ENCODE measurements at regions not wholly inside any gene's neighbourhood (a gene's known extent, or its start where the extent isn't known, plus 50 kb on each side); places are given as distances from the start of the nearest gene placed in this dataset. TPM values are rescaled to one million over a fixed set of nuclear protein-coding genes. Genes with fewer than 3 reads are reported as not detected.
A peak's percentile ranks its signal among the peaks of the same experiment; 100 is the strongest.

DNA sequence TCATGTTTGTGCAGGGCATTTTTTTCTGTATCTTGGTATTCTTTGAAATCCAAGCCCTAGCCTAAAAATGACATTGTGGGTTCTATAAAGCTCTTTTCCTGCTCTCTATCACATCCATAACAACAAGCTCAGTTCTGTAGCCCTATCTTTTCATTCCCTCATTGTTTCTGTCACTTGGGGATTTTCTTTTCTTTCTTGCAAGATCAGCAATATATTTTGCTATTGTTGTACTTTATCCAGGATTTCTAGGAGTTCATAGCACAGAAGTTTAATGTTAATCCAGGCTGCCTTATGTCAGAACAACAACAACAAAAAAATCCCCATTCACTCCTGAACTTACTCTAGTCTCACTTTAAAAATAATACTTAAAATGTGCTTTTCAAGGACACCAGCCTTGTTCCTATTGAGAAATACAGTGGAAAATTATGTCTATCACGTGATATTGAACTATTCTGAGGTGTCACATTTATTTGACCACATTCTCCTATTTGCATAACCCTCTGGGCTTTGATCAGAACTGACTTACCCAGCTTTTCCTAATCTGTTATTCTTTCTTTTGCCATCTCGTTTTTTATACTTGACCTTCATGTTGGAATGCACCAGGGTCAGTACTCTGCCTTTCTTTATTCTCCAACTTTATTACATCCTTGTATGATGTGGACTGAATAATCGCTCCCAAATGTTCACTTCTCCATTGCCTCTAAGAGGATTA lies 112.8 kb downstream of the MAGEB5 start:
- H3K79me2 ChIP-seq: no peaks in the 10 kb centered on the region
- H4K20me1 ChIP-seq (ENCODE audit: insufficient read depth, poor library complexity, severe bottlenecking): no peaks in the 10 kb centered on the region
- H3K27me3 ChIP-seq: no peaks in the 10 kb centered on the region
- H3K27ac ChIP-seq: no peak overlapping the region
- H3K36me3 ChIP-seq (replicated peaks; ENCODE audit: insufficient read depth, low read depth): no peaks in the 10 kb centered on the region
- no peak overlapping the region for H3K4me3 ChIP-seq
- H3K9me3 ChIP-seq (ENCODE audit: low read depth): no peaks in the 10 kb centered on the region
- no peaks in the 10 kb centered on the region for H3K4me1 ChIP-seq (ENCODE audit: insufficient read depth)
- peaks cover 3% of the 10 kb centered on the region for H3K9me2 ChIP-seq (replicated peaks; ENCODE audit: insufficient read depth)
- TF ChIP-seq EZH2phosphoT487 (IDR thresholded peaks at IDR 0.05; ENCODE audit: low read depth, severe bottlenecking, unreplicated experiment) (no peak), EZH2 (IDR thresholded peaks at IDR 0.05; ENCODE audit: borderline replicate concordance) (no peak), CTCF (IDR thresholded peaks at IDR 0.05; ENCODE audit: poor library complexity) (no peak)
- no peak for DNase-seq (ENCODE audit: low spot score)
- no peak overlapping the region for H2AFZ ChIP-seq
- 54% methylated on average over 3 of the region's 3 CpGs for WGBS (ENCODE audit: low lambda C conversion rate, missing lambda C conversion rate)
- H3K4me2 ChIP-seq: no peak overlapping the region

DNA sequence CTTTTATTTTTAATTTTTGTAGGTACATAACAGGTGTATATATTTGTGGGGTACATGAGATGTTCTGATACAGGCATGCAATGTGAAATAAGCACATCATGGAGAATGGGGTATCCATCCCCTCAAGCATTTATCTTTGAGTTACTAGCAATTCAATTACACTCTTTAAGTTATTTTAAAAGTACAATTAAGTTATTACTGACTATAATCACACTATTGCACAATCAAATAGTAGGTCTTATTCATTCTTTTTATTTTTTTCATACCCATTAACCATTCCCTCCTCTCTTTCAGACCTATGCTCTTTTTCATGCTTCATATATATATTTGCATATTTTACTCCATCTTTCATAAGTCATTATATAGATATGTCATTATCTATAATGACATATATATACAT lies 93.3 kb downstream of the MAGEB5 start:
- H3K4me1 ChIP-seq (ENCODE audit: insufficient read depth): no peaks in the 10 kb centered on the region
- H3K9me2 ChIP-seq (replicated peaks; ENCODE audit: insufficient read depth): no peaks in the 10 kb centered on the region
- H3K27ac ChIP-seq: no peak overlapping the region
- H3K9me3 ChIP-seq (ENCODE audit: low read depth): no peaks in the 10 kb centered on the region
- H2AFZ ChIP-seq: no peak overlapping the region
- no peak for TF ChIP-seq EZH2 (IDR thresholded peaks at IDR 0.05; ENCODE audit: borderline replicate concordance)
- H3K36me3 ChIP-seq (replicated peaks; ENCODE audit: insufficient read depth, low read depth): no peaks in the 10 kb centered on the region
- DNase-seq (ENCODE audit: low spot score): no peak
- H3K27me3 ChIP-seq: no peaks in the 10 kb centered on the region
- H4K20me1 ChIP-seq (ENCODE audit: insufficient read depth, poor library complexity, severe bottlenecking): no peaks in the 10 kb centered on the region
- no peak overlapping the region for H3K4me2 ChIP-seq
- H3K4me3 ChIP-seq: no peak overlapping the region
- no peaks in the 10 kb centered on the region for H3K79me2 ChIP-seq

DNA sequence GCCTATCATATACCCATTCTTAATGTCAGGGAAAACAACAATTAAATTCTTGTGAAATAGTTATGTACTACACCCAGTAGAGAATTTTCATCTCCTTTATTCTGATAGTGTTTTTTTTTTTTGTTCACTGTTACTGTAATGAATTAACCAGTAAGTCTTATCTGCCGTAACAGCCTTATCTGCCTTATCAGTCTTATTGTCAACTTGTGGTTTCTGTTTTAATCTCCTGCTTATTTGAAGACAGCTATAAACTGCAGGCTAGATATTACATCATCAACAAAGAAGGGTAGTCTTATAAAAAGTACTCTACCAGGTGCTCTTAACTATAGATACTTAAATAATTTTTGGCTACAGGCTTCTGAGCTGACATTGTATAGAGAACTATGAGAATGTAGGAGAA lies 79.5 kb downstream of the MAGEB5 start:
- 60% methylated on average over 1 of the region's 1 CpG for WGBS (ENCODE audit: low lambda C conversion rate, missing lambda C conversion rate)
- no peaks in the 10 kb centered on the region for H3K9me3 ChIP-seq (ENCODE audit: low read depth)
- H3K79me2 ChIP-seq: no peaks in the 10 kb centered on the region
- H2AFZ ChIP-seq: no peak overlapping the region
- no peak overlapping the region for H3K4me3 ChIP-seq
- H3K27me3 ChIP-seq: no peaks in the 10 kb centered on the region
- TF ChIP-seq EZH2phosphoT487 (IDR thresholded peaks at IDR 0.05; ENCODE audit: low read depth, severe bottlenecking, unreplicated experiment) (peak; percentile 51), CTCF (IDR thresholded peaks at IDR 0.05; ENCODE audit: poor library complexity) (no peak)
- no peak overlapping the region for H3K27ac ChIP-seq
- no peaks in the 10 kb centered on the region for H3K9me2 ChIP-seq (replicated peaks; ENCODE audit: insufficient read depth)
- no peaks in the 10 kb centered on the region for H3K36me3 ChIP-seq (replicated peaks; ENCODE audit: insufficient read depth, low read depth)
- DNase-seq (ENCODE audit: low spot score): no peak
- no peak overlapping the region for H3K4me2 ChIP-seq
- H3K4me1 ChIP-seq (ENCODE audit: insufficient read depth): no peaks in the 10 kb centered on the region
- H4K20me1 ChIP-seq (ENCODE audit: insufficient read depth, poor library complexity, severe bottlenecking): no peaks in the 10 kb centered on the region

GRCh38 chrX:26286836-26287235 lies 70.9 kb downstream of the MAGEB5 start:
- no peak for TF ChIP-seq EZH2phosphoT487 (IDR thresholded peaks at IDR 0.05; ENCODE audit: low read depth, severe bottlenecking, unreplicated experiment)
- TF ChIP-seq EZH2 (IDR thresholded peaks at IDR 0.05; ENCODE audit: borderline replicate concordance): no peak
- TF ChIP-seq CTCF (IDR thresholded peaks at IDR 0.05; ENCODE audit: poor library complexity): no peak
- no peaks in the 10 kb centered on the region for H3K9me2 ChIP-seq (replicated peaks; ENCODE audit: insufficient read depth)

More at GRCh38 chrX:26286836-26287235, 70.9 kb downstream of the MAGEB5 start:
- Histone ChIP-seq H3K4me3 (no peak overlapping the region), H3K79me2 (no peaks in the 10 kb centered on the region), H3K27me3 (no peaks in the 10 kb centered on the region), H2AFZ (no peak overlapping the region), H3K36me3 (replicated peaks; ENCODE audit: insufficient read depth, low read depth) (no peaks in the 10 kb centered on the region), H3K4me1 (ENCODE audit: insufficient read depth) (no peaks in the 10 kb centered on the region), H3K9me3 (ENCODE audit: low read depth) (no peaks in the 10 kb centered on the region), H3K27ac (no peak overlapping the region), H4K20me1 (ENCODE audit: insufficient read depth, poor library complexity, severe bottlenecking) (no peaks in the 10 kb centered on the region), H3K4me2 (no peak overlapping the region)
- DNase-seq (ENCODE audit: low spot score): no peak
- WGBS (ENCODE audit: low lambda C conversion rate, missing lambda C conversion rate): 87% methylated on average over 9 of the region's 9 CpGs

Small RNA genes in the stretch of these regions (small RNA-seq; reads per million reads assigned to genes)
- gene AC005345.1: not detected
- not detected for gene RF00019
- gene RNU1-142P: not detected
